Mesenchymal stem cell (in vitro differentiated cells and primary cell): ENCODE measurements at regions not wholly inside any gene's neighbourhood (a gene's known extent, or its start where the extent isn't known, plus 50 kb on each side); places are given as distances from the start of the nearest gene placed in this dataset.

ENCODE experiments used
- DNase-seq: peaks from one replicate; pipeline ENCODE4 v3.0.0-alpha.2; 2013
- H2AFZ ChIP-seq: one replicate; pipeline ENCODE4 v1.6.1; 2013; ENCODE audit warnings: low read depth, mild to moderate bottlenecking, control low read depth, inconsistent platforms, low read length, moderate library complexity
- H2AK5ac ChIP-seq: 2 replicates; pipeline ENCODE4 v1.6.1; 2013; ENCODE audit warnings: low read length, moderate library complexity, mild to moderate bottlenecking, inconsistent platforms; ENCODE audit not compliant: severe bottlenecking
- H2BK120ac ChIP-seq: one replicate; pipeline ENCODE4 v1.6.1; 2013; ENCODE audit warnings: low read depth, mild to moderate bottlenecking, inconsistent platforms, low read length, moderate library complexity
- H2BK12ac ChIP-seq, 2 experiments: one replicate each; pipeline ENCODE4 v1.6.1; 2013; ENCODE audit warnings: inconsistent platforms in 2 of 2, low read length in 2 of 2, mild to moderate bottlenecking in 2 of 2, moderate library complexity in 2 of 2, control low read depth in 1 of 2
- H2BK15ac ChIP-seq: one replicate; pipeline ENCODE4 v1.6.1; 2013; ENCODE audit warnings: mild to moderate bottlenecking, low read depth, inconsistent platforms; ENCODE audit not compliant: poor library complexity, severe bottlenecking
- H2BK5ac ChIP-seq: 2 replicates; pipeline ENCODE4 v1.6.1; 2013; ENCODE audit warnings: low read depth, mild to moderate bottlenecking, low read length, control low read depth, inconsistent platforms; ENCODE audit not compliant: poor library complexity, severe bottlenecking
- H3K14ac ChIP-seq, 2 experiments: one replicate each; pipeline ENCODE4 v1.6.1; 2013; ENCODE audit warnings: inconsistent platforms in 2 of 2, low read length in 2 of 2, control low read depth in 1 of 2, mild to moderate bottlenecking in 1 of 2, moderate library complexity in 1 of 2
- H3K18ac ChIP-seq, 2 experiments: one replicate each; pipeline ENCODE4 v1.6.1; 2013; ENCODE audit warnings: inconsistent platforms in 2 of 2, low read length in 2 of 2, control low read depth in 1 of 2, low read depth in 1 of 2, mild to moderate bottlenecking in 1 of 2
- H3K23ac ChIP-seq, 2 experiments: one replicate each; pipeline ENCODE4 v1.6.1; 2013; ENCODE audit warnings: inconsistent platforms in 2 of 2, low read length in 2 of 2, mild to moderate bottlenecking in 2 of 2, moderate library complexity in 2 of 2, control low read depth in 1 of 2
- H3K27ac ChIP-seq: 2 replicates; pipeline ENCODE4 v1.5.1; 2013; ENCODE audit warnings: mild to moderate bottlenecking, moderate library complexity, low read length, control low read depth, inconsistent platforms; ENCODE audit not compliant: poor library complexity, severe bottlenecking
- H3K27me3 ChIP-seq, 2 experiments: 2 replicates each; pipeline versions ENCODE4 v1.6.1 to v1.7.0; 2013; ENCODE audit warnings: low read length in 2 of 2, mild to moderate bottlenecking in 2 of 2, moderate library complexity in 2 of 2, control low read depth in 1 of 2, inconsistent platforms in 1 of 2; ENCODE audit not compliant: control insufficient read depth in 1 of 2, insufficient read depth in 1 of 2
- H3K36me3 ChIP-seq, 2 experiments: 2 replicates each; pipeline versions ENCODE4 v1.6.1 to v1.7.0; 2013; ENCODE audit warnings: low read length in 2 of 2, control low read depth in 1 of 2, inconsistent platforms in 1 of 2, low read depth in 1 of 2, mild to moderate bottlenecking in 1 of 2; ENCODE audit not compliant: insufficient read depth in 2 of 2, control insufficient read depth in 1 of 2
- H3K4ac ChIP-seq, 2 experiments: one replicate each; pipeline ENCODE4 v1.6.1; 2013; ENCODE audit warnings: inconsistent platforms in 2 of 2, low read length in 2 of 2, mild to moderate bottlenecking in 2 of 2, moderate library complexity in 2 of 2, control low read depth in 1 of 2, low read depth in 1 of 2
- H3K4me1 ChIP-seq: 2 replicates; pipeline ENCODE4 v1.6.1; 2013; ENCODE audit warnings: low read depth, low read length, control low read depth; ENCODE audit not compliant: control insufficient read depth, insufficient read depth
- H3K4me2 ChIP-seq: 2 replicates; pipeline ENCODE4 v1.6.1; 2013; ENCODE audit warnings: low read length, mild to moderate bottlenecking, inconsistent platforms; ENCODE audit not compliant: poor library complexity, severe bottlenecking
- H3K4me3 ChIP-seq, 2 experiments: 2 replicates each; pipeline versions ENCODE4 v1.5.1 to v1.7.0; 2013; ENCODE audit warnings: low read length in 2 of 2, mild to moderate bottlenecking in 2 of 2, control low read depth in 1 of 2, low read depth in 1 of 2; ENCODE audit not compliant: insufficient read depth in 1 of 2
- H3K79me1 ChIP-seq: replicated peaks from 2 replicates; pipeline ENCODE4 v1.6.1; 2013; ENCODE audit warnings: mild to moderate bottlenecking, control low read depth, low read length, inconsistent platforms; ENCODE audit not compliant: poor library complexity, severe bottlenecking
- H3K9ac ChIP-seq: 2 replicates; pipeline ENCODE4 v1.7.0; 2013; ENCODE audit warnings: mild to moderate bottlenecking, low read length, moderate library complexity
- H3K9me3 ChIP-seq: 2 replicates; pipeline ENCODE4 v1.7.0; 2013; ENCODE audit warnings: mild to moderate bottlenecking, low read length; ENCODE audit not compliant: control insufficient read depth
- H4K8ac ChIP-seq: one replicate; pipeline ENCODE4 v1.6.1; 2013; ENCODE audit warnings: inconsistent platforms, mild to moderate bottlenecking, low read length, moderate library complexity
- H4K91ac ChIP-seq: one replicate; pipeline ENCODE4 v1.6.1; 2013; ENCODE audit warnings: mild to moderate bottlenecking, low read length, inconsistent platforms
- WGBS: methylation state at CpG from one replicate; pipeline ENCODE4 v1.1.7; 2013; ENCODE audit warnings: mixed read lengths; 5-methylcytosine and 5-hydroxymethylcytosine counted together

DNA sequence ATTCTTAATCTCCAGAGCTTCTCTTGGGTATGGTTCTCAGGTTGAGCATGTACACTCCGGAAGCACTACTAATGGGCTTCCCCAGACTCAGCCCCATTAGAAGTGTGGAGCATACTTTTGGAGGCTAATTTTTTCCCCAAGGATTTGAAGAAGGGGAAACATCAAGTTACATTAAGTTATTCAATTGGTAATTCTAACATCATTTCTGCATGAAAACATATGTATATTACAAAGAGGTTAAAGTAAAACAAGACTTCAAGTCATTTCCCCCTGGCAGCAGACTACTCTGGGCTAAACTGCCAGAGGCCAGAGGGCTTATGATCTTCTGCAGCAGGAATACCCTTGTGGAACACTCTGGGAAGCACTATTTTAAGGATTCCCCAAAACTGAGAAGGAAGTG is 227.7 kb upstream of the STK17B start:
- WGBS = no CpG with 5 or more reads among the region's 1 CpG
- Histone ChIP-seq H3K27me3 (no peaks in the 10 kb centered on the region), H3K36me3 (no peaks in the 10 kb centered on the region), H3K27ac (no peak overlapping the region), H3K4ac (no peak overlapping the region), H3K9ac (no peak overlapping the region), H2BK120ac (no peak overlapping the region), H2BK15ac (no peak overlapping the region), H3K23ac (no peak overlapping the region), H2AK5ac (no peak overlapping the region), H2AFZ (no peak overlapping the region), H3K4me3 (no peak overlapping the region), H4K8ac (no peak overlapping the region), H3K18ac (no peak overlapping the region), H3K9me3 (no peaks in the 10 kb centered on the region), H3K4me2 (no peak overlapping the region), H4K91ac (no peak overlapping the region), H2BK5ac (no peak overlapping the region), H2BK12ac (no peak overlapping the region), H3K79me1 (peaks cover 1% of the 10 kb centered on the region), H3K4me1 (peaks cover 1% of the 10 kb centered on the region), H3K14ac (no peak overlapping the region)
- no peak for DNase-seq

- no peak overlapping the region for H3K4ac ChIP-seq
- H4K8ac ChIP-seq = no peak overlapping the region
- no peak overlapping the region for H2BK15ac ChIP-seq
- no peak overlapping the region for H3K23ac ChIP-seq
- H2BK12ac ChIP-seq = no peak overlapping the region
- no peak overlapping the region for H3K18ac ChIP-seq
- H3K4me1 ChIP-seq = peaks cover 1% of the 10 kb centered on the region
- no peak overlapping the region for H3K4me3 ChIP-seq
- H3K9ac ChIP-seq = peak overlapping the region; percentile 16
- no peak overlapping the region for H4K91ac ChIP-seq
- no peaks in the 10 kb centered on the region for H3K9me3 ChIP-seq
- H3K36me3 ChIP-seq = no peaks in the 10 kb centered on the region
- H3K14ac ChIP-seq = no peak overlapping the region
- H3K27me3 ChIP-seq = no peaks in the 10 kb centered on the region
- H2BK120ac ChIP-seq = no peak overlapping the region
- H3K27ac ChIP-seq = peak overlapping the region; percentile 51
- peaks cover 1% of the 10 kb centered on the region for H3K79me1 ChIP-seq
- no peak overlapping the region for H2AK5ac ChIP-seq
- DNase-seq = peak; percentile 90
- H2BK5ac ChIP-seq = no peak overlapping the region
- H2AFZ ChIP-seq = no peak overlapping the region
- WGBS = 27% methylated on average over 3 of the region's 5 CpGs
- no peak overlapping the region for H3K4me2 ChIP-seq
Measured at GRCh38 chr2:196399722-196400691, 228.6 kb upstream of the STK17B start.

DNA sequence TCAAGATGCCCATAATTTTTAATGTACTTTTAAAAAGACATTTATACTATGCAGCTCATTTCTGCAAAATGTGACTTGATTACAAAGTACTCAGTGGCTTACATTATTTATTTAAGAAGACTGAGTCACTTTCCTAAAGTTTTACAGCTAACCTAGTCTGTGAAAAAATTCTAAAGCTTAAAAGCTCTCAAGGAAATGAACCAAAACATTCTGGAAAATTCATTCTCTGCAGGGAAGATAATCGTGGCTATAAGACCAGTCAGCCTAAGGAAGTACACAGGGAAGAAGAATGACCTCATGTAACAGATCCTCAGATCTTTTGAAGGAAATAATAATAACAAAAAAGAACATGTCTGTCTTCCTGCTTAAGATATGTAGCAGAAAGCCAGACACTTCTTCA is 232.1 kb upstream of the STK17B start:
- no peak overlapping the region for H3K14ac ChIP-seq
- H3K27ac ChIP-seq = peak overlapping the region; percentile 87
- no peak overlapping the region for H3K23ac ChIP-seq
- no peak overlapping the region for H3K4me3 ChIP-seq
- H3K18ac ChIP-seq = no peak overlapping the region
- H2BK120ac ChIP-seq = no peak overlapping the region
- H2AFZ ChIP-seq = no peak overlapping the region
- no peak overlapping the region for H2BK12ac ChIP-seq
- no peak overlapping the region for H3K4ac ChIP-seq
- H3K4me2 ChIP-seq = no peak overlapping the region
- WGBS = 0% methylated on average over 1 of the region's 1 CpG
- H3K9me3 ChIP-seq = no peaks in the 10 kb centered on the region
- peak; percentile 87 for DNase-seq
- H3K4me1 ChIP-seq = peaks cover 1% of the 10 kb centered on the region
- peaks cover 0 to 3% of the 10 kb centered on the region in 2 experiments for H3K27me3 ChIP-seq
- H2AK5ac ChIP-seq = no peak overlapping the region
- no peak overlapping the region for H2BK15ac ChIP-seq
- H4K91ac ChIP-seq = no peak overlapping the region
- H3K36me3 ChIP-seq = no peaks in the 10 kb centered on the region
- no peak overlapping the region for H2BK5ac ChIP-seq
- peaks cover 3% of the 10 kb centered on the region for H3K79me1 ChIP-seq
- no peak overlapping the region for H4K8ac ChIP-seq
- H3K9ac ChIP-seq = no peak overlapping the region

- no peak for DNase-seq
- H3K4ac ChIP-seq = no peak overlapping the region
- peak overlapping the region; percentile 87 for H3K27ac ChIP-seq
- no peak overlapping the region for H4K91ac ChIP-seq
- peaks cover 1% of the 10 kb centered on the region for H3K4me1 ChIP-seq
- H2BK12ac ChIP-seq = no peak overlapping the region
- peaks cover 0 to 3% of the 10 kb centered on the region in 2 experiments for H3K27me3 ChIP-seq
- H3K9me3 ChIP-seq = no peaks in the 10 kb centered on the region
- no peak overlapping the region for H2BK15ac ChIP-seq
- no peak overlapping the region for H3K9ac ChIP-seq
- H3K79me1 ChIP-seq = peaks cover 3% of the 10 kb centered on the region
- H3K4me2 ChIP-seq = no peak overlapping the region
- no peak overlapping the region for H3K14ac ChIP-seq
- no peak overlapping the region for H3K18ac ChIP-seq
- no peak overlapping the region for H2BK5ac ChIP-seq
- no peak overlapping the region for H2BK120ac ChIP-seq
- no peak overlapping the region for H4K8ac ChIP-seq
- no peaks in the 10 kb centered on the region for H3K36me3 ChIP-seq
- H2AK5ac ChIP-seq = no peak overlapping the region
- no peak overlapping the region for H3K23ac ChIP-seq
- H3K4me3 ChIP-seq = no peak overlapping the region
- no peak overlapping the region for H2AFZ ChIP-seq
Measured at GRCh38 chr2:196404276-196404675, 232.9 kb upstream of the STK17B start.
